Hematopoietic multipotent progenitor cell treated with erythropoietin and hydrocortisone succinate and interleukin-3 and kit ligand, for 17 days (in vitro differentiated cells): ENCODE measurements at regions not wholly inside any gene's neighbourhood (a gene's known extent, or its start where the extent isn't known, plus 50 kb on each side); places are given as distances from the start of the nearest gene placed in this dataset.
"Not testable (repeated sequence)": the region's sequence is repeated elsewhere in the genome, so short reads cannot be mapped to it uniquely, and the experiment has no call there.

Experiments used
- DNase-seq: peaks from one replicate; pipeline ENCODE4 v3.0.0-alpha.2; 2015; ENCODE audit warnings: low spot score

DNA sequence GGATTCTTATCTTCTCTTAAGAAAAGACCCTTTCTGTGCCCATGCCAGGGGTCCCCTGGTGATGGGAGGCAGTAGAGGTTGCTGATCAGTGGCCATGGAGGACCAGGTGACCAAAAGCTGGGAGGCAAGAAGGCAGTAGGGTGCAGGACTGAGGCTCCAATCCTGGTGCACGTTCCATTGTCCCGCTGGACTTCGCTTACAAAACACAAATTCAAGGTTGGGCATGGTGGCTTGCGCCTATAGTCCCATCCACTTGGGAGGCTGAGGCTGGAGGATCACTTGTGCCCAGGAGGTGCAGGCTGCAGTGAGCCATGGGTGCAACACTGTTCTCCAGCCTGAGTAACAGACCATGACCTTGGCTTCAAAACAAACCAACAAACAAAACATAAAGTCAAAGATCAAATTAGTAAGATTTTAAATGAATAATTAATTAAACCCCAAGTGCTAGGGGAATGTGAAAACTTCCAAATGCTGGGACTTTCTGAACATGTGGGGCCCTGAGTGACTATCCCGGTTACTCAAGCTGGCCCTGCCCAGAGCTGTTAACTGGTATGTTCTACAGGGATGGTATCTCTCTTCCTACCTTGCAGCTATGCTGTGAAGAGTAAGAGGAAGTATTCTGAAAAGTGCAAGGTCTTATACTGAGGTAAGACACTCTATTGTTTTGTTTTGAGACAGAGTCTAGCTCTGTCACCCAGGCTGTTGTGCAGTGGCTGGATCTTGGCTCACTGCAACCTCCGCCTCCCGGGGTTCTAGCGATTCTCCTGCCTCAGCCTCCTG is 97.6 kb downstream of the LYZL2 start:
- DNase-seq: no peak

DNA sequence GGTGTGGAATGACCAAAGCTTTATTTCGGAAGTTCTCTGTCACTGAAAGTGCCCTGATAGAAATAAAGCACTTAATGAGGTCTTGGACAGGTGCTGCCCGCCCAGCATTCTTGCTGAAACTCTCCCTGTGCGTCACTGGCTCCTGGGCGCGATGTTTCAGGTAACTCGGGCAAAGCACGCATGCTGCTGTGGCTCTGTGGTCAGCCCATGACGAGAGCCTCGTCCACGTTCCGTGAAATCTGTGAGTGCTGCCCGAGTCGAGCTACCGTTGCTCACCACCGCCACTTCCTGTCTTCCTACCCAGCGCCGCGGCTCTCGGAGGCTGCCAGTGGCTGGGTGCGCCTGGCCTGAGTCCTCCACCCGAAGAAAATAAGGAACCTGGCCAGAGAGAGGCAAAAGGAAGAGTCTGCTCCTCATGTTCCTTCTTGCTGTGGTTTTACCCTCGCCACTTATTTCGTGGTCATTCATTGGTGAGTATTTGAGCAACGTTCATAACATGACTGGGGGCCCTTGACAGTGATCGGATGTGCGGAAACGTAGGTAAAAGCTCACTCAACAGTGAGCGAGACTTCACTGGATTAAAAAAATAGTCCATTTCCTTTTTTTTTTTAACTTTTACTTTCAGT is 95.5 kb downstream of the MAP3K8 start:
- DNase-seq: no peak

DNA sequence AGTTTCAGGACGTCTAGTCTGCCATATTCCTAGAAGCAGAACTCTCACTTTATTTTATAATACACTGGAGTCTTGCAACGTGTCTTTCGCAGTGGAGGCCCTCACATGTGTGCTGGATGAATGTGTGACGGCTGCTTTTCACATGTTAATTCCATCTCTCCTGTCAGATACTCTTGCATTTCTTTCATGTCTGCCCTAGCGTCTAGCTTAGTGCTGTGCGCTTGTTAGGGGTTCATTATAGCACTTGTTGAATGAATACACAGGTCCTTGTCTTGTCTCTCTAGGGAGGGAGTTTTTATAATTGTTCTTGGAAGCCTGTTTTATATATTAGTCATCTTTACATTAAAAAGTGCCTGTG is 94.4 kb downstream of the MAP3K8 start:
- no peak for DNase-seq

DNA sequence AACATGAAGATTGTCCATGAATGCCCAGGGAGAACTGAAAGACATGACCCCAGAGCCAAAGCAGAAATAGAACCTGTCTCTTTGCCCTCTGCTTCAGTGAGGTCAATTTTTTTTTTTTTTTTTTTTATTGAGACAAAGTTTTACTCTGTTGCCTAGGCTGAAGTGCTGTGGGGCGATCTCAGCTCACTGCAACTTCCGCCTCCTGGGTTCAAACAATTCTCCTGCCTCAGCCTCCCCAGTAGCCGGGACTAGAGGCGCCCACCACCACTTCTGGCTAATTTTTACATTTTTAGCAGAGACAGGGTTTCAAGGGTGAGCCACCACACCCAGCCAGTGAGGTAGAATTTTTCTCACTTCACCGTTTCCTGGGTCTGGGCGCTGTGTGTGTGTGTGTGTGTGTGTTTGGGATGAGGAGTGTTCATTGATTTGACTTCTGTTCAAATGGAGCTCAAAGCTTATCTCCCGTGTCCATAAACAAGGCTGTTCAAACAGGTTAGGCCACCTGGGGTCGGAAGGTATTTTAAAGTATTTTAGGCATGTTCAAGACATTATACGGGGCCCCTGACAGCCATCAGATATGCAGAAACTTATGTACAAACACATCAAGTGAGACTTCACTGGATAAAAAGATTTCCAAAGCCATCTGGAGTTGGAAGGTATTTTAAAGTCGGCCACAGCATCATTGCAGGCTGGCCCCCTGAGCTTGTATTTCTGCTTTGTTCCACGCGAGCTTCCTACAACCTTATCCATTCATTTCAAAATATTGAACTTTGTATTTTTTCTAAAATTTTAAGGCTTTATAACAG is 93.8 kb downstream of the MAP3K8 start:
- no peak for DNase-seq

DNA sequence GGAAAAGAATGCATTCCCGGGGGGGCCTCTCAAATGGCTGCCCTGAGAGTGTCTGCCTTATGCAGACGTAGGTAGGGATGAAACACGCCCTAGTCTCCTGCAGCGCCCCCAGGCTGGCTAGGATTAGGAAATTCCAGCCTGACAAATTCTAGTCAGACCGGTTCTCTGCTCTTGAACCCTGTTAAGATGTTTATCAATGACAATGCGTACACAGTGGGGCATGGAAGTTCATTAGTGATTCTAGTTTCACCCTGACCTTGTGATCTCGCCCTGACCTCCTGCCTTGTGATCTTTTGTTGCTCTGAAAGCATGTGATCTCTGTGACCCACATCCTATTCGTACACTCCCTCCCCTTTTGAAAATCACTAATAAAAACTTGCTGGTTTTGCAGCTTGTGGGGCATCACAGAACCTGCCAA is 88.7 kb downstream of the MAP3K8 start:
- not testable (repeated sequence) for DNase-seq

DNA sequence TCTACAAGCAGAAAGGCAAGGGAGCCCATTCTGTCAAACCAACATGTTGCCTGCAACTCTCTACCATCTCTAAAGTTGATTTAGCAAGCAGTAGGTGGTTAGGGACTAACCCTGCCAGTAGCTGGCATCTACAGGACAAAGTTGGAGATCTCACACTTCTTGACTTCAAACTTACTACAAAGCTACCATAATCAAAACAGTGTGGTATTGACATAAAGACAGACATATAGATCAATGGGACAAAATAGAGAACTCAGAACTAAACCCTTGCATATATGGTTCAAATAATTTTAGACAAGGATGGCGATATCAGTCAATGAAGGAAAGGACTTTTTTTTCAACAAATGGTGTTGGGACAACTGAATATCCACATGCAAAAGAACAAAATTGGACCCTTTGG is 84.9 kb downstream of the MAP3K8 start:
- DNase-seq: no peak
